ENCODE measurements at regions not wholly inside any gene's neighbourhood (a gene's known extent, or its start where the extent isn't known, plus 50 kb on each side); places are given as distances from the start of the nearest gene placed in this dataset.

GRCh38 chr1:5297886-5298239 lies 643.5 kb downstream of the AJAP1 start:
- intact Hi-C loops (cut with micrococcal nuclease) = no loop called here
- POLR2A ChIA-PET = no interaction called here
- CTCF ChIA-PET = no interaction called here
- no peaks in the 10 kb centered on the region for H3K36me3 Mint-ChIP-seq (ENCODE audit: low read depth)
- no peaks in the 10 kb centered on the region for H3K27me3 Mint-ChIP-seq
- DNase-seq = no peak
- no peak for TF ChIP-seq CTCF (IDR thresholded peaks at IDR 0.05)
- H3K9me3 Mint-ChIP-seq = no peaks in the 10 kb centered on the region
- ATAC-seq (ENCODE audit: low read depth) = no peak
- no peaks in the 10 kb centered on the region for H3K4me1 Mint-ChIP-seq
- no peak overlapping the region for H3K27ac Mint-ChIP-seq
- no peak overlapping the region for H3K4me3 Mint-ChIP-seq

- H3K9me3 Mint-ChIP-seq = no peaks in the 10 kb centered on the region
- no peaks in the 10 kb centered on the region for H3K36me3 Mint-ChIP-seq (ENCODE audit: low read depth)
- intact Hi-C loops (cut with micrococcal nuclease) = no loop called here
- POLR2A ChIA-PET = no interaction called here
- no peak for ATAC-seq (ENCODE audit: low read depth)
- DNase-seq = no peak
- CTCF ChIA-PET = no interaction called here
- no peak overlapping the region for H3K4me3 Mint-ChIP-seq
- no peak for TF ChIP-seq CTCF (IDR thresholded peaks at IDR 0.05)
- no peaks in the 10 kb centered on the region for H3K4me1 Mint-ChIP-seq
- no peaks in the 10 kb centered on the region for H3K27me3 Mint-ChIP-seq
- no peak overlapping the region for H3K27ac Mint-ChIP-seq
These were observed 642.9 kb downstream of the AJAP1 start for GRCh38 chr1:5297180-5297885.

GRCh38 chr1:5296557-5297179 lies 642.3 kb downstream of the AJAP1 start:
- Mint-ChIP-seq H3K36me3 (ENCODE audit: low read depth) (no peaks in the 10 kb centered on the region), H3K27me3 (no peaks in the 10 kb centered on the region), H3K4me3 (no peak overlapping the region), H3K27ac (no peak overlapping the region), H3K4me1 (no peaks in the 10 kb centered on the region), H3K9me3 (no peaks in the 10 kb centered on the region)
- no peak for ATAC-seq (ENCODE audit: low read depth)
- intact Hi-C loops (cut with micrococcal nuclease) = no loop called here
- no peak for DNase-seq
- CTCF ChIA-PET = no interaction called here
- POLR2A ChIA-PET = no interaction called here
- no peak for TF ChIP-seq CTCF (IDR thresholded peaks at IDR 0.05)

- POLR2A ChIA-PET = no interaction called here
- no peaks in the 10 kb centered on the region for H3K36me3 Mint-ChIP-seq (ENCODE audit: low read depth)
- no peak for TF ChIP-seq CTCF (IDR thresholded peaks at IDR 0.05)
- no peaks in the 10 kb centered on the region for H3K9me3 Mint-ChIP-seq
- no peaks in the 10 kb centered on the region for H3K4me1 Mint-ChIP-seq
- ATAC-seq (ENCODE audit: low read depth) (no peak), DNase-seq (no peak)
- no peak overlapping the region for H3K4me3 Mint-ChIP-seq
- intact Hi-C loops (cut with micrococcal nuclease) = no loop called here
- H3K27ac Mint-ChIP-seq = no peak overlapping the region
- H3K27me3 Mint-ChIP-seq = no peaks in the 10 kb centered on the region
- CTCF ChIA-PET = no interaction called here
These were observed 641.7 kb downstream of the AJAP1 start for GRCh38 chr1:5296095-5296494.

- ATAC-seq (ENCODE audit: low read depth) (no peak), DNase-seq (no peak)
- Mint-ChIP-seq H3K27ac (no peak overlapping the region), H3K27me3 (no peaks in the 10 kb centered on the region), H3K4me1 (no peaks in the 10 kb centered on the region), H3K36me3 (ENCODE audit: low read depth) (no peaks in the 10 kb centered on the region), H3K9me3 (no peaks in the 10 kb centered on the region), H3K4me3 (no peak overlapping the region)
- CTCF ChIA-PET = no interaction called here
- intact Hi-C loops (cut with micrococcal nuclease) = no loop called here
- no peak for TF ChIP-seq CTCF (IDR thresholded peaks at IDR 0.05)
- POLR2A ChIA-PET = no interaction called here
These were observed 637.5 kb downstream of the AJAP1 start for GRCh38 chr1:5291889-5292288.

Measured in activated B cell treated with CpG ODN at 0.5 μM for 24 hours (primary cell).